Left ventricle myocardium inferior (tissue), 1 donor: ENCODE measurements at regions not wholly inside any gene's neighbourhood (a gene's known extent, or its start where the extent isn't known, plus 50 kb on each side); places are given as distances from the start of the nearest gene placed in this dataset.

Source experiments
- DNase-seq: peaks from one replicate; pipeline ENCODE4 v3.0.0-alpha.2; 2020
- H3K27ac ChIP-seq: fragments of 200-600 bp; replicated peaks from 2 replicates; pipeline ENCODE4 v1.8.0; 2021
- H3K27me3 ChIP-seq: fragments of 200-600 bp; 2 replicates; pipeline ENCODE4 v1.8.0; 2021; ENCODE audit warnings: low read depth
- H3K36me3 ChIP-seq: fragments of 200-600 bp; 2 replicates; pipeline ENCODE4 v1.8.0; 2021
- H3K4me1 ChIP-seq: fragments of 200-600 bp; 2 replicates; pipeline ENCODE4 v1.8.0; 2021
- H3K4me3 ChIP-seq: fragments of 200-600 bp; 2 replicates; pipeline ENCODE4 v1.8.0; 2021; ENCODE audit warnings: mild to moderate bottlenecking, moderate library complexity
- H3K9me3 ChIP-seq: fragments of 200-600 bp; replicated peaks from 2 replicates; pipeline ENCODE4 v1.8.0; 2021
- CTCF ChIP-seq: fragments of 200-600 bp; IDR thresholded peaks from 2 replicates; pipeline ENCODE4 v1.8.0; 2021; ENCODE audit warnings: antibody characterized with exemption, mild to moderate bottlenecking, borderline replicate concordance
- intact Hi-C: fragments of 100-400 bp; cut with micrococcal nuclease; formaldehyde crosslinking; loops from one replicate; pipeline ENCODE4 v1.11.0; 2022
- donor health status: DM: no; HTN: yes; CAD: no; lungs with severe emphysema.

GRCh38 chr5:155140646-155141045, 127.1 kb downstream of the KIF4B start:
- intact Hi-C loops: no loop called here
- Histone ChIP-seq H3K9me3 (no peaks in the 10 kb centered on the region), H3K4me1 (peaks cover 17% of the 10 kb centered on the region), H3K36me3 (no peaks in the 10 kb centered on the region), H3K4me3 (no peak overlapping the region), H3K27me3 (no peaks in the 10 kb centered on the region), H3K27ac (no peak overlapping the region)
- no peak for TF ChIP-seq CTCF
- DNase-seq: no peak

- TF ChIP-seq CTCF: no peak
- intact Hi-C loops: no loop called here
- H3K4me1 ChIP-seq: peaks cover 10% of the 10 kb centered on the region
- no peaks in the 10 kb centered on the region for H3K36me3 ChIP-seq
- DNase-seq: no peak
- H3K27me3 ChIP-seq: no peaks in the 10 kb centered on the region
- H3K27ac ChIP-seq: no peak overlapping the region
- H3K4me3 ChIP-seq: no peak overlapping the region
- no peaks in the 10 kb centered on the region for H3K9me3 ChIP-seq
These were observed 131.4 kb downstream of the KIF4B start for GRCh38 chr5:155144956-155145355.

- TF ChIP-seq CTCF: no peak
- no peaks in the 10 kb centered on the region for H3K27me3 ChIP-seq
- intact Hi-C loops: no loop called here
- H3K36me3 ChIP-seq: no peaks in the 10 kb centered on the region
- H3K4me3 ChIP-seq: no peak overlapping the region
- H3K27ac ChIP-seq: no peak overlapping the region
- no peaks in the 10 kb centered on the region for H3K9me3 ChIP-seq
- H3K4me1 ChIP-seq: peaks cover 11% of the 10 kb centered on the region
- no peak for DNase-seq
These were observed 133.7 kb downstream of the KIF4B start for GRCh38 chr5:155147222-155147621.

GRCh38 chr5:155148694-155149093, 135.1 kb downstream of the KIF4B start:
- no peak for TF ChIP-seq CTCF
- Histone ChIP-seq H3K27ac (peak overlapping the region; percentile 44), H3K4me1 (peaks cover 11% of the 10 kb centered on the region), H3K36me3 (no peaks in the 10 kb centered on the region), H3K9me3 (no peaks in the 10 kb centered on the region), H3K27me3 (no peaks in the 10 kb centered on the region), H3K4me3 (no peak overlapping the region)
- DNase-seq: no peak
- intact Hi-C loops: no loop called here

- no peak for DNase-seq
These were observed 136.5 kb downstream of the KIF4B start for GRCh38 chr5:155150012-155150411.

More at GRCh38 chr5:155150012-155150411, 136.5 kb downstream of the KIF4B start:
- no peak overlapping the region for H3K4me3 ChIP-seq
- TF ChIP-seq CTCF: no peak
- intact Hi-C loops: no loop called here
- no peaks in the 10 kb centered on the region for H3K9me3 ChIP-seq
- H3K27ac ChIP-seq: no peak overlapping the region
- H3K27me3 ChIP-seq: no peaks in the 10 kb centered on the region
- H3K36me3 ChIP-seq: no peaks in the 10 kb centered on the region
- peaks cover 18% of the 10 kb centered on the region for H3K4me1 ChIP-seq
